ENCODE measurements at regions not wholly inside any gene's neighbourhood (a gene's known extent, or its start where the extent isn't known, plus 50 kb on each side); places are given as distances from the start of the nearest gene placed in this dataset.

DNA sequence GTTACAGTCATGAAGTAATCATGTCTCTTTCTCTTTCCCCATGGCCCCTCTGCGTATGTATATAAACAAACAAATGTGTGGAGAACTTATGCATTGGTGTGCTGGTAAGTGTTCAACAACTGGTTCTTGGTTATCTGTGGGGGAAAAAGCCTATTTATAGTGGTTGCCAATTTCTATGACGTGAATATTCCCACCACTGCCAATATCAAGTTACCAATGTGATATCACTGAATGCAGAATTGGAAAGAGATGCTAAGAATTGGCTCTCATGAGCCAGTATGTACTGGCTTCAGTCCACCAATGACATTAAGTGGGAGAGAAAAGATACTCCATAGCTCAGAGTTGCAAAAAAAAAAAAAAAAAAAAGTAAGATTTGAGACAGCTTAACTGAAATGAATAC is 399.7 kb downstream of the REEP3 start:
- intact Hi-C loops (cut with DNase I): no loop called here
- WGBS: 58% methylated on average over 2 of the region's 2 CpGs

DNA sequence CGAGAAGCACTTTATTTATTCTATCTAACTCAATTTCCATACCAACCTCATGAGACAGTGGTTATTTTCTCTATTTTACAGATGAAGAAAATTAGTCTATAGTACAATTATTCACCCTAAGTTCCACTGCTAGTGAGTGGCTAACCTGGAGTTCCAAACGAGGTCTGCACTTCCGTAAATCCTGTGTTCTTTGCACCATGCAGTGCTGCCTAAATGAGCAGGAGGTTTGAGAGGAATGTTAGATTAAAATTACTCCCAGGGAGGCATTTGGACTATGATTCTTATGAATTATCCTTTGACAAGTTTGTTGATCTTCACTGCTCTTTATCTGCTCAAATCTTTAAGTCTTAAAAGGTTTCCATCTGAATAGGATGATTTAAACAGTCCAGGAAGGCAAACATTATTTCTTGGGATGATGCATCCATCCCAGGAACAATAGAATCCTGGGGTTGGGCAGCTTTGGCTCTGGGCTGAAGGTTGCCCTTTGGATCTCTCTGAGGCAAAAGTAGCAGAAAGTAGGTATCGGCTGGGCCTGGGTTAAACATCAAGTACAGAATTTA is 400.8 kb downstream of the REEP3 start:
- Histone ChIP-seq H3K9me3 (no peaks in the 10 kb centered on the region), H3K4me3 (no peak overlapping the region), H3K36me3 (no peaks in the 10 kb centered on the region), H3K27ac (no peak overlapping the region), H3K27me3 (replicated peaks; ENCODE audit: insufficient read depth) (no peaks in the 10 kb centered on the region), H3K4me1 (replicated peaks) (no peaks in the 10 kb centered on the region)
- 66% methylated on average over 4 of the region's 4 CpGs for WGBS
- no peak for DNase-seq (ENCODE audit: low spot score)
- intact Hi-C loops (cut with DNase I): no loop called here
- TF ChIP-seq, protein P1, sequence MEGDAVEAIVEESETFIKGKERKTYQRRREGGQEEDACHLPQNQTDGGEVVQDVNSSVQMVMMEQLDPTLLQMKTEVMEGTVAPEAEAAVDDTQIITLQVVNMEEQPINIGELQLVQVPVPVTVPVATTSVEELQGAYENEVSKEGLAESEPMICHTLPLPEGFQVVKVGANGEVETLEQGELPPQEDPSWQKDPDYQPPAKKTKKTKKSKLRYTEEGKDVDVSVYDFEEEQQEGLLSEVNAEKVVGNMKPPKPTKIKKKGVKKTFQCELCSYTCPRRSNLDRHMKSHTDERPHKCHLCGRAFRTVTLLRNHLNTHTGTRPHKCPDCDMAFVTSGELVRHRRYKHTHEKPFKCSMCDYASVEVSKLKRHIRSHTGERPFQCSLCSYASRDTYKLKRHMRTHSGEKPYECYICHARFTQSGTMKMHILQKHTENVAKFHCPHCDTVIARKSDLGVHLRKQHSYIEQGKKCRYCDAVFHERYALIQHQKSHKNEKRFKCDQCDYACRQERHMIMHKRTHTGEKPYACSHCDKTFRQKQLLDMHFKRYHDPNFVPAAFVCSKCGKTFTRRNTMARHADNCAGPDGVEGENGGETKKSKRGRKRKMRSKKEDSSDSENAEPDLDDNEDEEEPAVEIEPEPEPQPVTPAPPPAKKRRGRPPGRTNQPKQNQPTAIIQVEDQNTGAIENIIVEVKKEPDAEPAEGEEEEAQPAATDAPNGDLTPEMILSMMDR (IDR thresholded peaks at IDR 0.05): no peak
- TF ChIP-seq POLR2AphosphoS5 (IDR thresholded peaks at IDR 0.05) (no peak), POLR2A (IDR thresholded peaks at IDR 0.05) (no peak)

More for the DNA sequence above, 399.7 kb downstream of the REEP3 start:
- H3K4me1 ChIP-seq (replicated peaks): no peaks in the 10 kb centered on the region
- TF ChIP-seq, protein P1 (IDR thresholded peaks at IDR 0.05): no peak
- TF ChIP-seq POLR2A (IDR thresholded peaks at IDR 0.05): no peak
- TF ChIP-seq POLR2AphosphoS5 (IDR thresholded peaks at IDR 0.05): no peak
- no peaks in the 10 kb centered on the region for H3K9me3 ChIP-seq
- H3K4me3 ChIP-seq: no peak overlapping the region
- no peak overlapping the region for H3K27ac ChIP-seq
- no peaks in the 10 kb centered on the region for H3K27me3 ChIP-seq (replicated peaks; ENCODE audit: insufficient read depth)
- H3K36me3 ChIP-seq: no peaks in the 10 kb centered on the region
- no peak for DNase-seq (ENCODE audit: low spot score)

DNA sequence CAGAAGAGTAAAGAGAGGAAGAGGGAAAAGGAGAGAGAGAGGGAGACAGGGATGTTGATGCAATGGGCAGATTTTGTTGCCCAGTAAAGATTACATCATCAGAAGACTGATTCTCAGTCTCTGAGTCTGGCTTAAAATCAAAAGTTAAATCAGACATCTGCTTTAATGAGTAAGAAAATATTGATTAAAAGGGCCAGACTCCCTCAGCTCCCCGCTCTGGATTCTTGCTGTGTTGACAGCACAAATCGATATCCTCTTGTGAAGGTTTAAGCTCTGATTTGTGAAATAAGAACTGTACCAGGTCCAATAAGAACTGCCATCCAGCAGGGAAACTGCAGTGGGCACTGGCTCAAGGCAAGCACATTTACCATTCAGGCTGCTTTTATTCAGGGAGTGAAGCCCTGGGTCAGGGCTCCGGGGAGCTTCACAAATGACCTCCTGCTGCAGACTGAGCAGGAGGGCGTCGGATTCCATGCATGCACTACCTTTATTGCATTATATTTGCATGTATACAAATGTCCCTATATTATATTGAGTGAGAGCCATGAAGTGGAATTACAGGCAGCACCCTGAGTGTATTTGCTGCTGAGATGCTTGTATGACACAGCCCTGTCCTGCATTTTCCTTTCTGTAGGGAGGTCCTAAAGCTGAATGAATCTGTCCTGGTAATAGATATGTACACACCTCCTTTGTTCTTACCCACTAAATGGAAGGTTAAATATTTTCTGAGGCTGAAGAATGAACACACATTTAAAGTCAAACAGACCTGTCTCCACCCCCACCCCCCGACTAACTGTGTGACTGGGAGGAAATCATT is 401.5 kb downstream of the REEP3 start:
- 43% methylated on average over 6 of the region's 6 CpGs for WGBS
- Histone ChIP-seq H3K4me3 (no peak overlapping the region), H3K9me3 (no peaks in the 10 kb centered on the region), H3K4me1 (replicated peaks) (no peaks in the 10 kb centered on the region), H3K27ac (no peak overlapping the region), H3K27me3 (replicated peaks; ENCODE audit: insufficient read depth) (no peaks in the 10 kb centered on the region), H3K36me3 (no peaks in the 10 kb centered on the region)
- DNase-seq (ENCODE audit: low spot score): no peak
- TF ChIP-seq, protein P1 (IDR thresholded peaks at IDR 0.05): no peak
- TF ChIP-seq POLR2AphosphoS5 (IDR thresholded peaks at IDR 0.05) (no peak), POLR2A (IDR thresholded peaks at IDR 0.05) (no peak)
- intact Hi-C loops (cut with DNase I): no loop called here

DNA sequence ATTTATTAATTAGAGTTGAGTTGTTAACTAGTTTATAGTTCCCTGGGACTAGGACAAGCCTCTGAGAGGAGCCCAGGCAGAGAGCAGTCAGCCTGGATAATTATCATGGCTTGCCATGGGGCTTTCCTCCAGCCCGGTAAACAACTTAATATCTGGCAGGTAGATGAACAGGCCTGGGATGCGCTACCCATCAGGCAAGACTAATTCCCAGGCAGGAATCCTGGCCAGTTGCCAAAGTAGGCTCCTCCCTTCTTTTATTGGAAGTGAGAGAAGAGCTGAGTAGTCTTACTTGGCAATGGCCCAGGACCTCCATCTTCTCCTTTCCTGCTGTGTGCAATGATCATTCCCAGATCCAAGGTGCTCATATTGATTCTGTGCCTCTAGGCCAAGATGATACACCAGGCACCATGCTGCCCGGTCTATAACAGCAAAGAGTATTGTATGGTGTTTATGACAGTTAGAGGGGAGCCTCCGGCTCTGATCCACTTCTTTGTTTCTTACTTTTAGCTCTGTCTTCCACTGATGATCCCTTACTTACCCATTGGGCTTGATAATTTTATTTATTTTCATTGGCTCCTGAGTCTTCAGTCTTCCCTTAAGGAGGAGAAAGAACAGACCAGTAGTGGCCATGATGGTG is 408.7 kb downstream of the REEP3 start:
- DNase-seq (ENCODE audit: low spot score): peak; percentile 6

More for the DNA sequence above, 408.7 kb downstream of the REEP3 start:
- Histone ChIP-seq H3K4me1 (replicated peaks) (no peaks in the 10 kb centered on the region), H3K27me3 (replicated peaks; ENCODE audit: insufficient read depth) (no peaks in the 10 kb centered on the region), H3K36me3 (no peaks in the 10 kb centered on the region), H3K27ac (no peak overlapping the region), H3K9me3 (no peaks in the 10 kb centered on the region), H3K4me3 (no peak overlapping the region)
- WGBS: 60% methylated on average over 4 of the region's 4 CpGs
- intact Hi-C loops (cut with DNase I): no loop called here
- TF ChIP-seq POLR2AphosphoS5 (IDR thresholded peaks at IDR 0.05): no peak
- TF ChIP-seq POLR2A (IDR thresholded peaks at IDR 0.05): no peak
- TF ChIP-seq, protein P1 (IDR thresholded peaks at IDR 0.05): no peak
